Duodenal mucosa (tissue), 2 donors: ENCODE measurements at regions not wholly inside any gene's neighbourhood (a gene's known extent, or its start where the extent isn't known, plus 50 kb on each side); places are given as distances from the start of the nearest gene placed in this dataset.
"Not testable (repeated sequence)": the region's sequence is repeated elsewhere in the genome, so short reads cannot be mapped to it uniquely, and the experiment has no call there.

Source experiments
- H3K27ac ChIP-seq: one replicate; pipeline ENCODE4 v1.7.0; 2013; ENCODE audit warnings: low read depth, low read length
- H3K27me3 ChIP-seq, 2 donors: one replicate each; pipeline ENCODE4 v1.7.0; 2013; ENCODE audit warnings: low read length in 2 of 2, control low read depth in 1 of 2; ENCODE audit not compliant: insufficient read depth in 2 of 2, control insufficient read depth in 1 of 2
- H3K36me3 ChIP-seq, 2 donors: one replicate each; pipeline ENCODE4 v1.7.0; 2013; ENCODE audit warnings: low read length in 2 of 2, control low read depth in 1 of 2; ENCODE audit not compliant: insufficient read depth in 2 of 2, control insufficient read depth in 1 of 2
- H3K4me1 ChIP-seq, 2 donors: one replicate each; pipeline ENCODE4 v1.7.0; 2013; ENCODE audit warnings: low read length in 2 of 2, control low read depth in 1 of 2; ENCODE audit not compliant: insufficient read depth in 2 of 2, control insufficient read depth in 1 of 2
- H3K4me3 ChIP-seq, 2 donors: one replicate each; pipeline ENCODE4 v1.7.0; 2013; ENCODE audit warnings: low read length in 2 of 2, low read depth in 1 of 2
- H3K9ac ChIP-seq, 2 donors: one replicate each; pipeline ENCODE4 v1.7.0; 2013; ENCODE audit warnings: low read length in 2 of 2, low read depth in 1 of 2
- H3K9me3 ChIP-seq, 2 donors: one replicate each; pipeline ENCODE4 v1.7.0; 2013; ENCODE audit warnings: low read length in 2 of 2, control low read depth in 1 of 2; ENCODE audit not compliant: control insufficient read depth in 1 of 2

DNA sequence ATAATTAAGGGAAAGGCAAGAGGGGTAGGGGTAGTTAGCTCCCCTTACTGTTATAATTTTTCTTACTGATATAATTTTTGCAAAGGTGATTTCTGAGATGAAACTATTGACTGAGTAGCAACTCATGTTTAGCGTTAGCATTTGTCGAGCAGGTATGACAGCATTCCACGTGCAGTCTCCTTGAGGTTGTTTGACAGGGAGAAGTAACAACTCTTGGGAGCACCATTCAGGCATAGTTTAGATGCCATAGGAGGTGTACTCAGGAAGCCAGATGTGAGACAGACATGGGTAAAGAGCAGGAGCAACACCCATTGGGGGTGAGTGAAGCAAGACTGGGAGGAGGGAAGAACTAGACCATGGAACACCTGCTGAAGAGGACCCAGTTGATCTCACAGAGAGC lies 96.6 kb upstream of the KLF6 start:
- no peak overlapping the region for H3K27ac ChIP-seq
- no peaks in the 10 kb centered on the region for H3K27me3 ChIP-seq
- no peak overlapping the region for H3K4me3 ChIP-seq
- no peaks in the 10 kb centered on the region for H3K9me3 ChIP-seq
- H3K36me3 ChIP-seq, result no peaks in the 10 kb centered on the region
- H3K4me1 ChIP-seq, result peaks cover 8 to 18% of the 10 kb centered on the region in 2 donors
- H3K9ac ChIP-seq, result no peak overlapping the region

DNA sequence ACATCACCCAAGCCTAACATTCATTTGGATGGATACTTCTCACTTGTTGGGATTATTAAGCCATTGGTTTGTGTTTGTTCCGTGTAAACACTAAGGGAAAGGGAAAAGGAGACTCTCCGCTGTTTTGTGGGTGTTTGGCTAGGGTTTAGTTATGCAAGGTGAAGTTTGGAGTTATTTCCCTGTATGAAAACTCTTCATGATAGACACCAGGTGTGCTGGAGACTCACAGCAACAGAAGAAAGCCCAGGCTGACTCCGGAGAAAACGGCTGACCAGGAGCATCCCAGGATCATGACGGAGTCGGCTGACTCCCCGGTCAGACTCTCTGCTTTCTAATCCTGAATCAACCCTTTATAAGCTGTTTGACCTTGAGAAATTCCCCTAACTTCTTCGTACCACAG lies 94.1 kb upstream of the KLF6 start:
- Histone ChIP-seq H3K36me3 (no peaks in the 10 kb centered on the region), H3K27ac (no peak overlapping the region), H3K4me1 (peaks cover 23 to 36% of the 10 kb centered on the region in 2 donors), H3K9me3 (no peaks in the 10 kb centered on the region), H3K9ac (no peak overlapping the region), H3K27me3 (no peaks in the 10 kb centered on the region), H3K4me3 (no peak overlapping the region)

- Histone ChIP-seq H3K9ac (peak overlapping the region; percentile 13 to 26), H3K27ac (no peak overlapping the region), H3K4me1 (peaks cover 36 to 37% of the 10 kb centered on the region in 2 donors), H3K27me3 (no peaks in the 10 kb centered on the region), H3K9me3 (no peaks in the 10 kb centered on the region), H3K4me3 (peak overlapping the region in 1 of 2 donors; percentile 17), H3K36me3 (no peaks in the 10 kb centered on the region)
Measured at GRCh38 chr10:3877211-3878000, 92.4 kb upstream of the KLF6 start.

- H3K9me3 ChIP-seq, result no peaks in the 10 kb centered on the region
- no peak overlapping the region for H3K4me3 ChIP-seq
- H3K4me1 ChIP-seq, result peaks cover 42 to 45% of the 10 kb centered on the region in 2 donors
- peak overlapping the region; percentile 3 to 26 for H3K9ac ChIP-seq
- no peaks in the 10 kb centered on the region for H3K36me3 ChIP-seq
- H3K27me3 ChIP-seq, result no peaks in the 10 kb centered on the region
- no peak overlapping the region for H3K27ac ChIP-seq
Measured at GRCh38 chr10:3876350-3876962, 91.4 kb upstream of the KLF6 start.

DNA sequence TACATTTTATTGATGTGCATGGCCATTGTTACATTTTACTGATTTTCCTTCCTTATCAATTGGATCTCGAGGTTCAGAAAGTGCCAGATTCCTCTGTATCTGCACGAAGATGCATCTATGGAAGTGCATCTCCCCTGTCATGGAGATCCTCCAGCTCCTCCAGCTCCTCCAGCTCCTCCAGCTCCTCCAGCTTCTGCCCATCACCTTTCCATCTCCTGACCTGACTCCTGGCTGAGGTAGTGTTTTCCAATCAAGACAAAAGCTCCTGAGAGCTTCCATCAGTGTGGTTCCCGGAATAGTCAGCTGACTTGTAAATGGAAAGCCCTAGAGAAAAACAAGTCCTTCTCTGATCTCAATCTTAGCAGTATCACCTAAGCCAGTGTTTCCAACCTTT lies 90.8 kb upstream of the KLF6 start:
- Histone ChIP-seq H3K9me3 (no peaks in the 10 kb centered on the region), H3K4me3 (no peak overlapping the region), H3K27ac (no peak overlapping the region), H3K27me3 (no peaks in the 10 kb centered on the region), H3K9ac (peak overlapping the region in 1 of 2 donors; percentile 3), H3K36me3 (no peaks in the 10 kb centered on the region), H3K4me1 (peaks cover 42 to 49% of the 10 kb centered on the region in 2 donors)

GRCh38 chr10:3874990-3875841 lies 90.2 kb upstream of the KLF6 start:
- Histone ChIP-seq H3K27ac (peak overlapping the region; percentile 5), H3K4me1 (peaks cover 42 to 49% of the 10 kb centered on the region in 2 donors), H3K9me3 (no peaks in the 10 kb centered on the region), H3K36me3 (no peaks in the 10 kb centered on the region), H3K9ac (peak overlapping the region in 1 of 2 donors; percentile 15), H3K27me3 (no peaks in the 10 kb centered on the region), H3K4me3 (no peak overlapping the region)

- peak overlapping the region in 1 of 2 donors; percentile 15 for H3K9ac ChIP-seq
- not testable (repeated sequence) for H3K4me3 ChIP-seq, H3K9me3 ChIP-seq, H3K27me3 ChIP-seq, H3K36me3 ChIP-seq
- peak overlapping the region; percentile 3 for H3K27ac ChIP-seq
- peaks cover 44 to 50% of the 10 kb centered on the region in 2 donors for H3K4me1 ChIP-seq
Measured at GRCh38 chr10:3874610-3874989, 89.6 kb upstream of the KLF6 start.

- H3K4me3 ChIP-seq, result no peak overlapping the region
- peak overlapping the region; percentile 34 for H3K27ac ChIP-seq
- no peaks in the 10 kb centered on the region for H3K9me3 ChIP-seq
- no peak overlapping the region for H3K9ac ChIP-seq
- no peaks in the 10 kb centered on the region for H3K27me3 ChIP-seq
- H3K36me3 ChIP-seq, result no peaks in the 10 kb centered on the region
- H3K4me1 ChIP-seq, result peaks cover 51 to 57% of the 10 kb centered on the region in 2 donors
Measured at GRCh38 chr10:3873728-3874461, 88.9 kb upstream of the KLF6 start.

- no peak overlapping the region for H3K4me3 ChIP-seq
- H3K4me1 ChIP-seq, result peaks cover 55 to 65% of the 10 kb centered on the region in 2 donors
- no peak overlapping the region for H3K27ac ChIP-seq
- no peaks in the 10 kb centered on the region for H3K9me3 ChIP-seq
- no peaks in the 10 kb centered on the region for H3K36me3 ChIP-seq
- no peak overlapping the region for H3K9ac ChIP-seq
- no peaks in the 10 kb centered on the region for H3K27me3 ChIP-seq
Measured at GRCh38 chr10:3872712-3873329, 87.8 kb upstream of the KLF6 start.
